ENCODE measurements at regions not wholly inside any gene's neighbourhood (a gene's known extent, or its start where the extent isn't known, plus 50 kb on each side); places are given as distances from the start of the nearest gene placed in this dataset.

- TF ChIP-seq EZH2 (IDR thresholded peaks at IDR 0.05; ENCODE audit: low read depth), result no peak
- no peak for TF ChIP-seq CTCF (conservative IDR thresholded peaks at IDR 0.05)
These were observed 445.0 kb upstream of the DAB1 start for GRCh38 chr1:57868908-57869307.

All from PC-9 (cell line).